ENCODE measurements at regions not wholly inside any gene's neighbourhood (a gene's known extent, or its start where the extent isn't known, plus 50 kb on each side); places are given as distances from the start of the nearest gene placed in this dataset.
A peak's percentile ranks its signal among the peaks of the same experiment; 100 is the strongest.

GRCh38 chr5:60184606-60185005 is 291.1 kb upstream of the PDE4D start:
- DNase-seq (ENCODE audit: extremely low read depth in 1 of 11, low read depth in 9 of 11, low spot score in 4 of 11) = no peak

- peak in 2 of 11 donors; percentile 9 to 22 for DNase-seq (ENCODE audit: extremely low read depth in 1 of 11, low read depth in 9 of 11, low spot score in 4 of 11)
Measured at GRCh38 chr5:60183881-60184280, 290.4 kb upstream of the PDE4D start.

GRCh38 chr5:60178101-60178500 is 284.6 kb upstream of the PDE4D start:
- DNase-seq (ENCODE audit: extremely low read depth in 1 of 11, low read depth in 9 of 11, low spot score in 4 of 11) = no peak

GRCh38 chr5:60177596-60177995 is 284.1 kb upstream of the PDE4D start:
- DNase-seq (ENCODE audit: extremely low read depth in 1 of 11, low read depth in 9 of 11, low spot score in 4 of 11) = no peak

GRCh38 chr5:60173667-60174066 is 280.1 kb upstream of the PDE4D start:
- no peak for DNase-seq (ENCODE audit: extremely low read depth in 1 of 11, low read depth in 9 of 11, low spot score in 4 of 11)

GRCh38 chr5:60163762-60164161 is 270.2 kb upstream of the PDE4D start:
- no peak for DNase-seq (ENCODE audit: extremely low read depth in 1 of 11, low read depth in 9 of 11, low spot score in 4 of 11)

GRCh38 chr5:60162441-60162840 is 268.9 kb upstream of the PDE4D start:
- DNase-seq (ENCODE audit: extremely low read depth in 1 of 11, low read depth in 9 of 11, low spot score in 4 of 11) = no peak

- DNase-seq (ENCODE audit: extremely low read depth in 1 of 11, low read depth in 9 of 11, low spot score in 4 of 11) = no peak
Measured at GRCh38 chr5:60161340-60161934, 267.9 kb upstream of the PDE4D start.

GRCh38 chr5:60149081-60149480 is 255.6 kb upstream of the PDE4D start:
- no peak for DNase-seq (ENCODE audit: extremely low read depth in 1 of 11, low read depth in 9 of 11, low spot score in 4 of 11)

- no peak for DNase-seq (ENCODE audit: extremely low read depth in 1 of 11, low read depth in 9 of 11, low spot score in 4 of 11)
Measured at GRCh38 chr5:60148366-60148765, 254.8 kb upstream of the PDE4D start.

- DNase-seq (ENCODE audit: extremely low read depth in 1 of 11, low read depth in 9 of 11, low spot score in 4 of 11) = no peak
Measured at GRCh38 chr5:60147791-60148190, 254.3 kb upstream of the PDE4D start.

- DNase-seq (ENCODE audit: extremely low read depth in 1 of 11, low read depth in 9 of 11, low spot score in 4 of 11) = no peak
Measured at GRCh38 chr5:60143942-60144549, 250.5 kb upstream of the PDE4D start.

GRCh38 chr5:60141119-60141518 is 247.6 kb upstream of the PDE4D start:
- DNase-seq (ENCODE audit: extremely low read depth in 1 of 11, low read depth in 9 of 11, low spot score in 4 of 11) = no peak

GRCh38 chr5:60136841-60137240 is 243.3 kb upstream of the PDE4D start:
- no peak for DNase-seq (ENCODE audit: extremely low read depth in 1 of 11, low read depth in 9 of 11, low spot score in 4 of 11)

GRCh38 chr5:60131504-60131903 is 238.0 kb upstream of the PDE4D start:
- DNase-seq (ENCODE audit: extremely low read depth in 1 of 11, low read depth in 9 of 11, low spot score in 4 of 11) = no peak

- no peak for DNase-seq (ENCODE audit: extremely low read depth in 1 of 11, low read depth in 9 of 11, low spot score in 4 of 11)
Measured at GRCh38 chr5:60125636-60126035, 232.1 kb upstream of the PDE4D start.

- no peak for DNase-seq (ENCODE audit: extremely low read depth in 1 of 11, low read depth in 9 of 11, low spot score in 4 of 11)
Measured at GRCh38 chr5:60102961-60103693, 209.6 kb upstream of the PDE4D start.

- no peak for DNase-seq (ENCODE audit: extremely low read depth in 1 of 11, low read depth in 9 of 11, low spot score in 4 of 11)
Measured at GRCh38 chr5:60101573-60101972, 208.0 kb upstream of the PDE4D start.

GRCh38 chr5:60092671-60093422 is 199.3 kb upstream of the PDE4D start:
- no peak for DNase-seq (ENCODE audit: extremely low read depth in 1 of 11, low read depth in 9 of 11, low spot score in 4 of 11)

- no peak for DNase-seq (ENCODE audit: extremely low read depth in 1 of 11, low read depth in 9 of 11, low spot score in 4 of 11)
Measured at GRCh38 chr5:60086583-60086982, 193.1 kb upstream of the PDE4D start.

Data from renal cortex interstitium (tissue), 11 donors.